ENCODE measurements at regions not wholly inside any gene's neighbourhood (a gene's known extent, or its start where the extent isn't known, plus 50 kb on each side); places are given as distances from the start of the nearest gene placed in this dataset.

DNA sequence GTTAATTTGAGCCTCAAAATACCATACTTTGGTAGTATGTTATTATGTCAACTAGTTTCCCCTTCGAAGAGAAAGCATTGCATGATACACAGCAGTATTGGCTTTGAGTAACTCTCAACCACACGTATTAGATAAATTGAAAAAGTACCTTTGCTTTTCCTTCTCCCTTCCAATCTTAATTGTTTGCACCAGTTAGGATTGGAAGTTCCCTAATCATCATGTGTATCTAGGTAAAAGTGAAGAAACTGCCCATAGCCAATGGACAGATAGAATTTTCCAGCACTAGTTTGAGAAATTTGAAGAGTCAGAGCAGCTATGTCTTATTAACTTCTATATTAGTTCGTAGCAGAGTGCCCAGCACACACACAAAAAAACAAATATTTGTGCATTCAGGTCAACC is 241.3 kb downstream of the COX7B2 start:
- TF ChIP-seq, protein P1, sequence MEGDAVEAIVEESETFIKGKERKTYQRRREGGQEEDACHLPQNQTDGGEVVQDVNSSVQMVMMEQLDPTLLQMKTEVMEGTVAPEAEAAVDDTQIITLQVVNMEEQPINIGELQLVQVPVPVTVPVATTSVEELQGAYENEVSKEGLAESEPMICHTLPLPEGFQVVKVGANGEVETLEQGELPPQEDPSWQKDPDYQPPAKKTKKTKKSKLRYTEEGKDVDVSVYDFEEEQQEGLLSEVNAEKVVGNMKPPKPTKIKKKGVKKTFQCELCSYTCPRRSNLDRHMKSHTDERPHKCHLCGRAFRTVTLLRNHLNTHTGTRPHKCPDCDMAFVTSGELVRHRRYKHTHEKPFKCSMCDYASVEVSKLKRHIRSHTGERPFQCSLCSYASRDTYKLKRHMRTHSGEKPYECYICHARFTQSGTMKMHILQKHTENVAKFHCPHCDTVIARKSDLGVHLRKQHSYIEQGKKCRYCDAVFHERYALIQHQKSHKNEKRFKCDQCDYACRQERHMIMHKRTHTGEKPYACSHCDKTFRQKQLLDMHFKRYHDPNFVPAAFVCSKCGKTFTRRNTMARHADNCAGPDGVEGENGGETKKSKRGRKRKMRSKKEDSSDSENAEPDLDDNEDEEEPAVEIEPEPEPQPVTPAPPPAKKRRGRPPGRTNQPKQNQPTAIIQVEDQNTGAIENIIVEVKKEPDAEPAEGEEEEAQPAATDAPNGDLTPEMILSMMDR (IDR thresholded peaks at IDR 0.05; ENCODE audit: low read length): no peak
- TF ChIP-seq EZH2phosphoT487 (IDR thresholded peaks at IDR 0.05; ENCODE audit: low read length) (no peak), EZH2 (optimal IDR thresholded peaks at IDR 0.05; ENCODE audit: low read depth, low read length) (no peak)
